ENCODE measurements at regions not wholly inside any gene's neighbourhood (a gene's known extent, or its start where the extent isn't known, plus 50 kb on each side); places are given as distances from the start of the nearest gene placed in this dataset.

DNA sequence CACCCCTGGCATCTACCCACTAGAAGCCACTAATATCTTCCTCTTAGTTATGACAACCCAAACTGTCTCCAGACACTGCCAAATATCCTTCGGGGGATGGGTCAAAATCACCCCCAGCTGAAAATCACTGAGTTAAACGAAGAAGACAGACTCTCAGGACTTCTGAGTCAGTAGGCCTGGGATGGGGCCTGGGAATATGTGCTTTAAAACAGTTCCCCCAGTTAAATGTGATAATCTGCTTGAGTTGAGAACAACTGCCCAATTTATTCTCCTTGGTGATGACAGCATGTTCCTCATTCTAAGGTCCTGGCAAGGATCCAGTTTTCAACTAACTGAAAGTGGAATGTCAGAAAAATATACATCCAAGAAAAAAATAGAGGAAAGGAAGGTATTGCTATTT, 52.4 kb downstream of the CBLL2 start:
- Histone ChIP-seq H3F3A (ENCODE audit: insufficient read depth, low read depth) (no peaks in the 10 kb centered on the region), H3K27me3 (ENCODE audit: insufficient read depth, low read depth) (no peaks in the 10 kb centered on the region), H3K4me1 (replicated peaks; ENCODE audit: insufficient read depth) (peaks cover 5% of the 10 kb centered on the region), H3K36me3 (ENCODE audit: low read depth) (no peaks in the 10 kb centered on the region), H3K4me3 (no peak overlapping the region), H3K9me2 (ENCODE audit: insufficient read depth) (no peaks in the 10 kb centered on the region), H3K9me3 (ENCODE audit: insufficient read depth, low read depth) (no peaks in the 10 kb centered on the region), H3K79me2 (ENCODE audit: low read depth) (no peaks in the 10 kb centered on the region), H3K4me2 (no peak overlapping the region), H4K20me1 (ENCODE audit: insufficient read depth) (no peaks in the 10 kb centered on the region), H2AFZ (no peak overlapping the region), H3K27ac (no peak overlapping the region)
- ChIA-PET CTCF (no interaction called here), POLR2A (ENCODE audit: unreplicated experiment) (interaction anchor here (0.6 kb wide), 1 partner anchor 41 kb away, joined by 12 read pairs; no protein-coding TSS in a partner anchor)
- intact Hi-C loops (cut with micrococcal nuclease; ENCODE audit: unreplicated experiment): no loop called here
- no TSS peak for BruUV-seq (replicated peaks)
- DNase-seq: no peak
- TF ChIP-seq EZH2 (IDR thresholded peaks at IDR 0.05; ENCODE audit: low read depth): no peak
- TF ChIP-seq, protein P1, sequence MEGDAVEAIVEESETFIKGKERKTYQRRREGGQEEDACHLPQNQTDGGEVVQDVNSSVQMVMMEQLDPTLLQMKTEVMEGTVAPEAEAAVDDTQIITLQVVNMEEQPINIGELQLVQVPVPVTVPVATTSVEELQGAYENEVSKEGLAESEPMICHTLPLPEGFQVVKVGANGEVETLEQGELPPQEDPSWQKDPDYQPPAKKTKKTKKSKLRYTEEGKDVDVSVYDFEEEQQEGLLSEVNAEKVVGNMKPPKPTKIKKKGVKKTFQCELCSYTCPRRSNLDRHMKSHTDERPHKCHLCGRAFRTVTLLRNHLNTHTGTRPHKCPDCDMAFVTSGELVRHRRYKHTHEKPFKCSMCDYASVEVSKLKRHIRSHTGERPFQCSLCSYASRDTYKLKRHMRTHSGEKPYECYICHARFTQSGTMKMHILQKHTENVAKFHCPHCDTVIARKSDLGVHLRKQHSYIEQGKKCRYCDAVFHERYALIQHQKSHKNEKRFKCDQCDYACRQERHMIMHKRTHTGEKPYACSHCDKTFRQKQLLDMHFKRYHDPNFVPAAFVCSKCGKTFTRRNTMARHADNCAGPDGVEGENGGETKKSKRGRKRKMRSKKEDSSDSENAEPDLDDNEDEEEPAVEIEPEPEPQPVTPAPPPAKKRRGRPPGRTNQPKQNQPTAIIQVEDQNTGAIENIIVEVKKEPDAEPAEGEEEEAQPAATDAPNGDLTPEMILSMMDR (conservative IDR thresholded peaks at IDR 0.05): no peak

DNA sequence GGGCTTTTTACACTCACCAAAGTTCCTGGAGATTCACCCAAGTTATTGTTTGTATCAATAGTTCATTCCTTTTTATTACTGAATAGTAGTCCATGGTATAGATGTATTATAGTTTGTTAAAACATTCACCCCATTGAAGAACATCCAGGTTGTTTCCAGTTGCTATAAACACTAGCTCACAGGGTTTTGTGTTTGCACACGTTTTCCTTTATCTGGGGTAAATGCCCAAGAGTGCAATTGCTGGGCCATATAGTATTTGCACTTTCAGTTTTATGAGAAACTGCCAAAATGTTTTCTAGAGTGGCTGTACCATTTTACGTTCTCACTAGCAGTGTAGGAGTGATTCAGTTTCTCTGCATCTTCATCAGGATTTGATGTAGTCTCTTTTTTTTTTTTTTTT, 57.1 kb downstream of the CBLL2 start:
- ChIA-PET POLR2A (ENCODE audit: unreplicated experiment) (no interaction called here), CTCF (no interaction called here)
- H2AFZ ChIP-seq: no peak overlapping the region
- no peaks in the 10 kb centered on the region for H3K9me3 ChIP-seq (ENCODE audit: insufficient read depth, low read depth)
- H3K4me3 ChIP-seq: no peak overlapping the region
- no TSS peak for BruUV-seq (replicated peaks)
- intact Hi-C loops (cut with micrococcal nuclease; ENCODE audit: unreplicated experiment): no loop called here
- no peaks in the 10 kb centered on the region for H3F3A ChIP-seq (ENCODE audit: insufficient read depth, low read depth)
- H4K20me1 ChIP-seq (ENCODE audit: insufficient read depth): no peaks in the 10 kb centered on the region
- H3K36me3 ChIP-seq (ENCODE audit: low read depth): no peaks in the 10 kb centered on the region
- H3K4me1 ChIP-seq (replicated peaks; ENCODE audit: insufficient read depth): no peaks in the 10 kb centered on the region
- DNase-seq: no peak
- no peak overlapping the region for H3K27ac ChIP-seq
- H3K27me3 ChIP-seq (ENCODE audit: insufficient read depth, low read depth): no peaks in the 10 kb centered on the region
- H3K4me2 ChIP-seq: no peak overlapping the region
- no peaks in the 10 kb centered on the region for H3K79me2 ChIP-seq (ENCODE audit: low read depth)
- no peaks in the 10 kb centered on the region for H3K9me2 ChIP-seq (ENCODE audit: insufficient read depth)
- TF ChIP-seq, protein P1 (conservative IDR thresholded peaks at IDR 0.05): no peak
- no peak for TF ChIP-seq EZH2 (IDR thresholded peaks at IDR 0.05; ENCODE audit: low read depth)

DNA sequence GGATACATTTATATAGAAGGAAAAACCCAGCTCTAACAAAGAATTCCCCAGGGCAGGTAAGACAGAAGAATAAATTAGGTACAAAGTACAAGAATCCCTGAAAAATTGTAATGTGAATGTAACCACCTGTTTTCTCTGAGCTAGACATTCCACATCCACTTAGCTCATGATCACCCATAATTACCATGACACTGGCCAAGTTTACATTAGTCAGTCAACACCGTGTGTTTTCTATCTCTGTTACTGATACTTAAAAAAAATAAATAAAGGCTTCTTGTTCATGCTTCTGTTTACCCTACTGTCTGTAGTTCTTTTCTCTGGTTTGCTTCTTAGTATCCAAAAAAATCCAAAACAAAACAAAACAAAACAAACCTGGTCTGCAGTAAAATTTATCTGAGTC, 66.0 kb downstream of the CBLL2 start:
- Histone ChIP-seq H3K9me3 (ENCODE audit: insufficient read depth, low read depth) (no peaks in the 10 kb centered on the region), H2AFZ (no peak overlapping the region), H3K27me3 (ENCODE audit: insufficient read depth, low read depth) (no peaks in the 10 kb centered on the region), H3K4me2 (no peak overlapping the region), H3K27ac (no peak overlapping the region), H3K4me3 (no peak overlapping the region), H3K9me2 (ENCODE audit: insufficient read depth) (no peaks in the 10 kb centered on the region), H4K20me1 (ENCODE audit: insufficient read depth) (no peaks in the 10 kb centered on the region), H3K36me3 (ENCODE audit: low read depth) (no peaks in the 10 kb centered on the region), H3F3A (ENCODE audit: insufficient read depth, low read depth) (no peaks in the 10 kb centered on the region), H3K4me1 (replicated peaks; ENCODE audit: insufficient read depth) (no peaks in the 10 kb centered on the region), H3K79me2 (ENCODE audit: low read depth) (no peaks in the 10 kb centered on the region)
- ChIA-PET CTCF (no interaction called here), POLR2A (ENCODE audit: unreplicated experiment) (no interaction called here)
- TF ChIP-seq, protein P1 (conservative IDR thresholded peaks at IDR 0.05): no peak
- TF ChIP-seq EZH2 (IDR thresholded peaks at IDR 0.05; ENCODE audit: low read depth): no peak
- BruUV-seq (replicated peaks): no TSS peak
- intact Hi-C loops (cut with micrococcal nuclease; ENCODE audit: unreplicated experiment): no loop called here
- DNase-seq: no peak
